ENCODE measurements at regions not wholly inside any gene's neighbourhood (a gene's known extent, or its start where the extent isn't known, plus 50 kb on each side); places are given as distances from the start of the nearest gene placed in this dataset.
A peak's percentile ranks its signal among the peaks of the same experiment; 100 is the strongest.

DNA sequence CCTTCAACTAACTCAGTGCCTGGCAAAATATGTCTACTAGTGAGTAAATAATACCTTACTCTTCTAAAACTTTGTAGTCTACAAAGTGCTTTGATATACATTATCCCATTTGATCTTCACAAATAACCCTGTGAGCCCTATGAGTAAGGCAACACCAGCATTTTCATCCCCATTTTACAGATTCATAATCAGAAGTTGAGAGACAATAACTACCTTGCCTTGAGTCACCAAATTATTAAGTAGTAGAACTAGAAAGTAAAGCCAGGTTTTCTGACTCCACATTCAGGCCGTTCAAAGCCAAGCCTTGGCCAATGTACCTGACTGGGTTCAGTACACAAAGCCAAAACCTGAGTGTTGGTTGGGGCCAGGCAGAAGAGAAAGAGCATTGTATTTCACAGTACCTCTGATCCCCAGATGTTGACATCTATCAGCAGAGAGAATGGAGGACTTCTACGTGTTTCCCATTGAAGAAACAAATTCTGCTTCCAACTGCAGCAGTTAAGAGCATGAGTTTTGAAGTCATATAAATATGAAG, 111.3 kb upstream of the LGSN start:
- no peaks in the 10 kb centered on the region for H3K27me3 ChIP-seq (ENCODE audit: insufficient read depth, low read length)
- H3K9me3 ChIP-seq (ENCODE audit: low read depth, low read length), result no peaks in the 10 kb centered on the region
- no peak overlapping the region for H3K4me3 ChIP-seq (ENCODE audit: insufficient read depth, low read length)
- TF ChIP-seq, protein P1, sequence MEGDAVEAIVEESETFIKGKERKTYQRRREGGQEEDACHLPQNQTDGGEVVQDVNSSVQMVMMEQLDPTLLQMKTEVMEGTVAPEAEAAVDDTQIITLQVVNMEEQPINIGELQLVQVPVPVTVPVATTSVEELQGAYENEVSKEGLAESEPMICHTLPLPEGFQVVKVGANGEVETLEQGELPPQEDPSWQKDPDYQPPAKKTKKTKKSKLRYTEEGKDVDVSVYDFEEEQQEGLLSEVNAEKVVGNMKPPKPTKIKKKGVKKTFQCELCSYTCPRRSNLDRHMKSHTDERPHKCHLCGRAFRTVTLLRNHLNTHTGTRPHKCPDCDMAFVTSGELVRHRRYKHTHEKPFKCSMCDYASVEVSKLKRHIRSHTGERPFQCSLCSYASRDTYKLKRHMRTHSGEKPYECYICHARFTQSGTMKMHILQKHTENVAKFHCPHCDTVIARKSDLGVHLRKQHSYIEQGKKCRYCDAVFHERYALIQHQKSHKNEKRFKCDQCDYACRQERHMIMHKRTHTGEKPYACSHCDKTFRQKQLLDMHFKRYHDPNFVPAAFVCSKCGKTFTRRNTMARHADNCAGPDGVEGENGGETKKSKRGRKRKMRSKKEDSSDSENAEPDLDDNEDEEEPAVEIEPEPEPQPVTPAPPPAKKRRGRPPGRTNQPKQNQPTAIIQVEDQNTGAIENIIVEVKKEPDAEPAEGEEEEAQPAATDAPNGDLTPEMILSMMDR (IDR thresholded peaks at IDR 0.05; ENCODE audit: extremely low read depth, low read depth, low read length), result no peak
- no peaks in the 10 kb centered on the region for H4K20me1 ChIP-seq (ENCODE audit: insufficient read depth, low read length)
- no peaks in the 10 kb centered on the region for H3K79me2 ChIP-seq (ENCODE audit: insufficient read depth, low read length)
- H3K27ac ChIP-seq (ENCODE audit: low read depth, low read length), result no peak overlapping the region
- no peak overlapping the region for H2AFZ ChIP-seq (ENCODE audit: low read length)
- no peak overlapping the region for H3K4me2 ChIP-seq (ENCODE audit: insufficient read depth, low read length)
- no peaks in the 10 kb centered on the region for H3K36me3 ChIP-seq (ENCODE audit: insufficient read depth, low read length)
- no peaks in the 10 kb centered on the region for H3K4me1 ChIP-seq (ENCODE audit: insufficient read depth, low read length)
- peak; percentile 19 for DNase-seq (ENCODE audit: insufficient read length, low spot score, missing footprints)

DNA sequence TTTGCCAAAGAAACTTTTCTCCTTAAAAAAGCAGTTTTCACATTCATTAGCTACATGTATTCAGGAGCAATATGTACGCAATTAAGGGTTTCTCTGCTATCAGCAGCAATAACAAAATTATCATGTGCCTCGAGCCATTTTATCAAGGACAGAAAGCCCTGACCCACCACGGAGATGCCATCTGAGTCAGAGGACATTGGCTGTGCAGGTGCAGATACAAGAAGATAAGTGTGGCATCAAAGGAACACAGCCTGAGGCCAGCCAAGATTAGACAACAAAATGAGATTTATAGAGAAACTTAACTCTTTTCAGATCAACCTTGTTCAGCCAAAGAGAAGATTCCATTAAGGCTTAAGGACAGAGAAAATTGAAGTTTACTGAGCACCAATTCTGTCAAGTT, 115.2 kb upstream of the LGSN start:
- Histone ChIP-seq H3K9me3 (ENCODE audit: low read depth, low read length) (no peaks in the 10 kb centered on the region), H3K79me2 (ENCODE audit: insufficient read depth, low read length) (no peaks in the 10 kb centered on the region), H3K27ac (ENCODE audit: low read depth, low read length) (no peak overlapping the region), H3K4me1 (ENCODE audit: insufficient read depth, low read length) (no peaks in the 10 kb centered on the region), H3K4me3 (ENCODE audit: insufficient read depth, low read length) (no peak overlapping the region), H3K36me3 (ENCODE audit: insufficient read depth, low read length) (no peaks in the 10 kb centered on the region), H2AFZ (ENCODE audit: low read length) (no peak overlapping the region), H3K27me3 (ENCODE audit: insufficient read depth, low read length) (no peaks in the 10 kb centered on the region), H3K4me2 (ENCODE audit: insufficient read depth, low read length) (no peak overlapping the region), H4K20me1 (ENCODE audit: insufficient read depth, low read length) (no peaks in the 10 kb centered on the region)
- TF ChIP-seq, protein P1 (IDR thresholded peaks at IDR 0.05; ENCODE audit: extremely low read depth, low read depth, low read length), result no peak
- no peak for DNase-seq (ENCODE audit: insufficient read length, low spot score, missing footprints)

DNA sequence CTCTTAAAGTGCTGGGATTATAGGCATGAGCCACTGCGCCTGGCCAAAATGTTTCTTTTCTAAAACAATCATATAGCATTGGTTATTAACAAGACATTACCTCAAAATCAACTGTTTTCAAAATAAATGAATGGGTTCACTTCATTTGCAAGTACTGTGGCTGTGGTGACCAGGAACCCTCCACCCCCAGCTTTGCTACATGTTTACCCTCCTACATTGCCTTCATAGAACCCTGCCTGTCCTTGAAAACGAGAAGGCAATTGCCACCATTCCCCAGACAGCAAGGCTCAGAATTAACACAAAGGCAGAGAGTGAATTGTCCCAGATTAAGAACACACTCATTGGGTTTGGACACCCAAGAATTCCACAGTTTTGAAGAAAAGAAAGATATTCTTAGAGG, 116.6 kb upstream of the LGSN start:
- TF ChIP-seq, protein P1 (IDR thresholded peaks at IDR 0.05; ENCODE audit: extremely low read depth, low read depth, low read length), result no peak
- no peak overlapping the region for H3K27ac ChIP-seq (ENCODE audit: low read depth, low read length)
- H3K4me2 ChIP-seq (ENCODE audit: insufficient read depth, low read length), result no peak overlapping the region
- no peaks in the 10 kb centered on the region for H4K20me1 ChIP-seq (ENCODE audit: insufficient read depth, low read length)
- no peaks in the 10 kb centered on the region for H3K27me3 ChIP-seq (ENCODE audit: insufficient read depth, low read length)
- no peaks in the 10 kb centered on the region for H3K36me3 ChIP-seq (ENCODE audit: insufficient read depth, low read length)
- no peak overlapping the region for H3K4me3 ChIP-seq (ENCODE audit: insufficient read depth, low read length)
- H2AFZ ChIP-seq (ENCODE audit: low read length), result no peak overlapping the region
- DNase-seq (ENCODE audit: insufficient read length, low spot score, missing footprints), result no peak
- H3K4me1 ChIP-seq (ENCODE audit: insufficient read depth, low read length), result no peaks in the 10 kb centered on the region
- no peaks in the 10 kb centered on the region for H3K79me2 ChIP-seq (ENCODE audit: insufficient read depth, low read length)
- no peaks in the 10 kb centered on the region for H3K9me3 ChIP-seq (ENCODE audit: low read depth, low read length)

DNA sequence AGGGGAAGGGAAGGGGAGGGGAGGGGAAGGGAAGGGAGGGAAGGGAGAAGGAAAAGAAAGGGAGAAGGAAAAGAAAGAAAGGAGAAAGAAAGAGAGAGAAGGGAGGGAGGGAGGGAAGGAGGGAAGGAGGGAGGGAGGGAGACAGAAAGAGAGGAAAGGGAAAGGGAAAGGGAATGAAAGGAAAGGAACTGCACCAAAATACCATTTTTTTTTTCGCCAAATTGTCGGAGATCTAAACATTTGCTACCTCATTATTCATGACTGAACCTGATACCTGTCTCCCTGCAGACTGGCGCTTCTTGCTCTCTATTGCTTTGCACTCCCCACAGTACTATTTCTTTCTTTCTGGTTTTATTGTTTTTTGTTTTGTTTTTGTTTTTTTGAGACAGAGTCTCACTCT, 117.3 kb upstream of the LGSN start:
- Histone ChIP-seq H3K4me2 (ENCODE audit: insufficient read depth, low read length) (no peak overlapping the region), H3K36me3 (ENCODE audit: insufficient read depth, low read length) (no peaks in the 10 kb centered on the region), H2AFZ (ENCODE audit: low read length) (no peak overlapping the region), H3K27ac (ENCODE audit: low read depth, low read length) (no peak overlapping the region), H4K20me1 (ENCODE audit: insufficient read depth, low read length) (no peaks in the 10 kb centered on the region), H3K4me3 (ENCODE audit: insufficient read depth, low read length) (no peak overlapping the region), H3K27me3 (ENCODE audit: insufficient read depth, low read length) (no peaks in the 10 kb centered on the region), H3K4me1 (ENCODE audit: insufficient read depth, low read length) (no peaks in the 10 kb centered on the region), H3K9me3 (ENCODE audit: low read depth, low read length) (no peaks in the 10 kb centered on the region), H3K79me2 (ENCODE audit: insufficient read depth, low read length) (no peaks in the 10 kb centered on the region)
- TF ChIP-seq, protein P1 (IDR thresholded peaks at IDR 0.05; ENCODE audit: extremely low read depth, low read depth, low read length), result no peak
- DNase-seq (ENCODE audit: insufficient read length, low spot score, missing footprints), result no peak
